ENCODE measurements at regions not wholly inside any gene's neighbourhood (a gene's known extent, or its start where the extent isn't known, plus 50 kb on each side); places are given as distances from the start of the nearest gene placed in this dataset.

- no peak for ATAC-seq
- Histone ChIP-seq H3K36me3 (ENCODE audit: control insufficient read depth in 2 of 2, insufficient read depth in 2 of 2, low read length in 1 of 2) (no peaks in the 10 kb centered on the region), H3K27me3 (replicated peaks in 1 of 2; ENCODE audit: control insufficient read depth in 2 of 2, insufficient read depth in 2 of 2, low read length in 1 of 2) (no peaks in the 10 kb centered on the region), H3K9ac (ENCODE audit: control insufficient read depth, insufficient read depth, low read length) (no peak overlapping the region), H3K9me3 (replicated peaks; ENCODE audit: control insufficient read depth, insufficient read depth, low read length) (peaks cover 6% of the 10 kb centered on the region; the same call in 1 of the 3 replicates), H2AFZ (ENCODE audit: control insufficient read depth, low read depth, low read length) (no peak overlapping the region), H3K4me1 (ENCODE audit: control insufficient read depth, insufficient read depth, low read length) (no peaks in the 10 kb centered on the region), H3K27ac (ENCODE audit: control insufficient read depth, insufficient read depth) (no peak overlapping the region), H3K4me2 (ENCODE audit: control insufficient read depth, insufficient read depth) (no peak overlapping the region), H3K79me2 (ENCODE audit: control insufficient read depth, insufficient read depth, low read length) (no peaks in the 10 kb centered on the region), H4K20me1 (ENCODE audit: control insufficient read depth, insufficient read depth) (no peaks in the 10 kb centered on the region), H3K4me3 (no peak overlapping the region)
- ChIA-PET RAD21 (ENCODE audit: unreplicated experiment) (no interaction called here), SMC1A (ENCODE audit: uncharacterized antibody, unreplicated experiment) (no interaction called here), POLR2A (no interaction called here), CTCF (no interaction called here)
- intact Hi-C loops (cut with micrococcal nuclease; ENCODE audit: unreplicated experiment) (no loop called here), in situ Hi-C loops (cut with MboI) (no loop called here)
- no peak for FAIRE-seq
- DNase-seq (ENCODE audit: low read depth, low spot score), result no peak
- TF ChIP-seq CHD4 (IDR thresholded peaks at IDR 0.05) (no peak), CBFB (IDR thresholded peaks at IDR 0.05; ENCODE audit: low read depth) (no peak), POLR2AphosphoS5 (IDR thresholded peaks at IDR 0.05; ENCODE audit: low read length) (no peak), BCL11A (IDR thresholded peaks at IDR 0.05; ENCODE audit: low read depth, low read length) (no peak), SMC3 (IDR thresholded peaks at IDR 0.05; ENCODE audit: borderline replicate concordance, low read length) (no peak), ATF7 (IDR thresholded peaks at IDR 0.05; ENCODE audit: low read depth) (no peak), IKZF2 (IDR thresholded peaks at IDR 0.05) (no peak), BRCA1 (IDR thresholded peaks at IDR 0.05; ENCODE audit: low read depth, low read length) (no peak), NR2C2 (IDR thresholded peaks at IDR 0.05; ENCODE audit: borderline replicate concordance, control insufficient read depth, insufficient read length, low read depth) (no peak), HDAC6 (IDR thresholded peaks at IDR 0.05; ENCODE audit: unreplicated experiment) (no peak)
- TF ChIP-seq, protein P1, sequence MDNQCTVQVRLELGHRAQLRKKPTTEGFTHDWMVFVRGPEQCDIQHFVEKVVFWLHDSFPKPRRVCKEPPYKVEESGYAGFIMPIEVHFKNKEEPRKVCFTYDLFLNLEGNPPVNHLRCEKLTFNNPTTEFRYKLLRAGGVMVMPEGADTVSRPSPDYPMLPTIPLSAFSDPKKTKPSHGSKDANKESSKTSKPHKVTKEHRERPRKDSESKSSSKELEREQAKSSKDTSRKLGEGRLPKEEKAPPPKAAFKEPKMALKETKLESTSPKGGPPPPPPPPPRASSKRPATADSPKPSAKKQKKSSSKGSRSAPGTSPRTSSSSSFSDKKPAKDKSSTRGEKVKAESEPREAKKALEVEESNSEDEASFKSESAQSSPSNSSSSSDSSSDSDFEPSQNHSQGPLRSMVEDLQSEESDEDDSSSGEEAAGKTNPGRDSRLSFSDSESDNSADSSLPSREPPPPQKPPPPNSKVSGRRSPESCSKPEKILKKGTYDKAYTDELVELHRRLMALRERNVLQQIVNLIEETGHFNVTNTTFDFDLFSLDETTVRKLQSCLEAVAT (IDR thresholded peaks at IDR 0.05), result no peak
- TF ChIP-seq, protein P2, sequence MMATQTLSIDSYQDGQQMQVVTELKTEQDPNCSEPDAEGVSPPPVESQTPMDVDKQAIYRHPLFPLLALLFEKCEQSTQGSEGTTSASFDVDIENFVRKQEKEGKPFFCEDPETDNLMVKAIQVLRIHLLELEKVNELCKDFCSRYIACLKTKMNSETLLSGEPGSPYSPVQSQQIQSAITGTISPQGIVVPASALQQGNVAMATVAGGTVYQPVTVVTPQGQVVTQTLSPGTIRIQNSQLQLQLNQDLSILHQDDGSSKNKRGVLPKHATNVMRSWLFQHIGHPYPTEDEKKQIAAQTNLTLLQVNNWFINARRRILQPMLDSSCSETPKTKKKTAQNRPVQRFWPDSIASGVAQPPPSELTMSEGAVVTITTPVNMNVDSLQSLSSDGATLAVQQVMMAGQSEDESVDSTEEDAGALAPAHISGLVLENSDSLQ (IDR thresholded peaks at IDR 0.05), result no peak
- TF ChIP-seq, protein P3, sequence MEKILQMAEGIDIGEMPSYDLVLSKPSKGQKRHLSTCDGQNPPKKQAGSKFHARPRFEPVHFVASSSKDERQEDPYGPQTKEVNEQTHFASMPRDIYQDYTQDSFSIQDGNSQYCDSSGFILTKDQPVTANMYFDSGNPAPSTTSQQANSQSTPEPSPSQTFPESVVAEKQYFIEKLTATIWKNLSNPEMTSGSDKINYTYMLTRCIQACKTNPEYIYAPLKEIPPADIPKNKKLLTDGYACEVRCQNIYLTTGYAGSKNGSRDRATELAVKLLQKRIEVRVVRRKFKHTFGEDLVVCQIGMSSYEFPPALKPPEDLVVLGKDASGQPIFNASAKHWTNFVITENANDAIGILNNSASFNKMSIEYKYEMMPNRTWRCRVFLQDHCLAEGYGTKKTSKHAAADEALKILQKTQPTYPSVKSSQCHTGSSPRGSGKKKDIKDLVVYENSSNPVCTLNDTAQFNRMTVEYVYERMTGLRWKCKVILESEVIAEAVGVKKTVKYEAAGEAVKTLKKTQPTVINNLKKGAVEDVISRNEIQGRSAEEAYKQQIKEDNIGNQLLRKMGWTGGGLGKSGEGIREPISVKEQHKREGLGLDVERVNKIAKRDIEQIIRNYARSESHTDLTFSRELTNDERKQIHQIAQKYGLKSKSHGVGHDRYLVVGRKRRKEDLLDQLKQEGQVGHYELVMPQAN (conservative IDR thresholded peaks at IDR 0.05), result no peak
- TF ChIP-seq, protein P4, sequence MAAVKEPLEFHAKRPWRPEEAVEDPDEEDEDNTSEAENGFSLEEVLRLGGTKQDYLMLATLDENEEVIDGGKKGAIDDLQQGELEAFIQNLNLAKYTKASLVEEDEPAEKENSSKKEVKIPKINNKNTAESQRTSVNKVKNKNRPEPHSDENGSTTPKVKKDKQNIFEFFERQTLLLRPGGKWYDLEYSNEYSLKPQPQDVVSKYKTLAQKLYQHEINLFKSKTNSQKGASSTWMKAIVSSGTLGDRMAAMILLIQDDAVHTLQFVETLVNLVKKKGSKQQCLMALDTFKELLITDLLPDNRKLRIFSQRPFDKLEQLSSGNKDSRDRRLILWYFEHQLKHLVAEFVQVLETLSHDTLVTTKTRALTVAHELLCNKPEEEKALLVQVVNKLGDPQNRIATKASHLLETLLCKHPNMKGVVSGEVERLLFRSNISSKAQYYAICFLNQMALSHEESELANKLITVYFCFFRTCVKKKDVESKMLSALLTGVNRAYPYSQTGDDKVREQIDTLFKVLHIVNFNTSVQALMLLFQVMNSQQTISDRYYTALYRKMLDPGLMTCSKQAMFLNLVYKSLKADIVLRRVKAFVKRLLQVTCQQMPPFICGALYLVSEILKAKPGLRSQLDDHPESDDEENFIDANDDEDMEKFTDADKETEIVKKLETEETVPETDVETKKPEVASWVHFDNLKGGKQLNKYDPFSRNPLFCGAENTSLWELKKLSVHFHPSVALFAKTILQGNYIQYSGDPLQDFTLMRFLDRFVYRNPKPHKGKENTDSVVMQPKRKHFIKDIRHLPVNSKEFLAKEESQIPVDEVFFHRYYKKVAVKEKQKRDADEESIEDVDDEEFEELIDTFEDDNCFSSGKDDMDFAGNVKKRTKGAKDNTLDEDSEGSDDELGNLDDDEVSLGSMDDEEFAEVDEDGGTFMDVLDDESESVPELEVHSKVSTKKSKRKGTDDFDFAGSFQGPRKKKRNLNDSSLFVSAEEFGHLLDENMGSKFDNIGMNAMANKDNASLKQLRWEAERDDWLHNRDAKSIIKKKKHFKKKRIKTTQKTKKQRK (IDR thresholded peaks at IDR 0.05; ENCODE audit: low read depth, low read length), result no peak
- no TSS peak for BruUV-seq (replicated peaks)
- 0% methylated on average over 1 of the region's 1 CpG for WGBS (ENCODE audit: insufficient coverage, insufficient replicate concordance, low lambda C conversion rate, missing lambda C conversion rate)
These were observed 174.8 kb upstream of the CLINT1 start for GRCh38 chr5:158033724-158034123.
